SK-N-MC (cell line): ENCODE measurements at regions not wholly inside any gene's neighbourhood (a gene's known extent, or its start where the extent isn't known, plus 50 kb on each side); places are given as distances from the start of the nearest gene placed in this dataset.

Source experiments
- EZH2 ChIP-seq: fragments of 200-600 bp; sonication (generic); IDR thresholded peaks from one replicate; pipeline ENCODE4 v1.6.1; 2017; ENCODE audit warnings: antibody characterized with exemption
- FOXP2 ChIP-seq: optimal IDR thresholded peaks from 2 replicates; pipeline ENCODE3; 2011; ENCODE audit warnings: mild to moderate bottlenecking, moderate library complexity; ENCODE audit not compliant: insufficient read depth; ENCODE audit errors: extremely low read length, control extremely low read depth
- POLR2AphosphoS5 ChIP-seq: IDR thresholded peaks from 2 replicates; pipeline ENCODE4 v1.6.1; 2012; ENCODE audit warnings: mild to moderate bottlenecking, low read depth, low read length, borderline replicate concordance

- TF ChIP-seq POLR2AphosphoS5 (no peak), EZH2 (no peak), FOXP2 (no peak)
Measured at GRCh38 chr6:102581378-102582124, 1188.0 kb downstream of the GRIK2 start.
